ENCODE measurements at regions not wholly inside any gene's neighbourhood (a gene's known extent, or its start where the extent isn't known, plus 50 kb on each side); places are given as distances from the start of the nearest gene placed in this dataset.

- TF ChIP-seq CEBPB (IDR thresholded peaks at IDR 0.05; ENCODE audit: borderline replicate concordance, low read depth, low read length): peak; percentile 59
- no peak for TF ChIP-seq ZNF30 (CRISPR knock-in tag; IDR thresholded peaks at IDR 0.05)
- peak; percentile 42; the same call in 1 of the 2 replicates for TF ChIP-seq SALL1 (CRISPR knock-in tag; IDR thresholded peaks at IDR 0.05)
- TF ChIP-seq MEF2D (CRISPR knock-in tag; IDR thresholded peaks at IDR 0.05): no peak
- peak; percentile 49 for TF ChIP-seq FOXA3 (CRISPR knock-in tag; IDR thresholded peaks at IDR 0.05)
- TF ChIP-seq, protein P1, sequence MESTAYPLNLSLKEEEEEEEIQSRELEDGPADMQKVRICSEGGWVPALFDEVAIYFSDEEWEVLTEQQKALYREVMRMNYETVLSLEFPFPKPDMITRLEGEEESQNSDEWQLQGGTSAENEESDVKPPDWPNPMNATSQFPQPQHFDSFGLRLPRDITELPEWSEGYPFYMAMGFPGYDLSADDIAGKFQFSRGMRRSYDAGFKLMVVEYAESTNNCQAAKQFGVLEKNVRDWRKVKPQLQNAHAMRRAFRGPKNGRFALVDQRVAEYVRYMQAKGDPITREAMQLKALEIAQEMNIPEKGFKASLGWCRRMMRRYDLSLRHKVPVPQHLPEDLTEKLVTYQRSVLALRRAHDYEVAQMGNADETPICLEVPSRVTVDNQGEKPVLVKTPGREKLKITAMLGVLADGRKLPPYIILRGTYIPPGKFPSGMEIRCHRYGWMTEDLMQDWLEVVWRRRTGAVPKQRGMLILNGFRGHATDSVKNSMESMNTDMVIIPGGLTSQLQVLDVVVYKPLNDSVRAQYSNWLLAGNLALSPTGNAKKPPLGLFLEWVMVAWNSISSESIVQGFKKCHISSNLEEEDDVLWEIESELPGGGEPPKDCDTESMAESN (CRISPR knock-in tag; conservative IDR thresholded peaks at IDR 0.05): 0 out of 2 replicates have a peak, but pooled peaks have one; percentile 19
Observed at GRCh38 chr6:47147836-47148344, 105.8 kb upstream of the ADGRF1 start (continued).

GRCh38 chr6:47147175-47147727 is 105.1 kb upstream of the ADGRF1 start:
- Histone ChIP-seq H3K9me3 (ENCODE audit: low read length) (no peaks in the 10 kb centered on the region), H3K4me2 (ENCODE audit: low read depth, low read length) (peak overlapping the region; percentile 71), H3K4me3 (replicated peaks in 1 of 3; ENCODE audit: insufficient read depth in 1 of 3, low read depth in 2 of 3, low read length in 3 of 3) (peak overlapping the region; percentile 2 to 36 (median 25); a peak in 4 of 6 replicates), H3K27me3 (ENCODE audit: control insufficient read depth in 1 of 2, insufficient read depth in 2 of 2, low read length in 2 of 2) (no peaks in the 10 kb centered on the region), H3K4me1 (ENCODE audit: insufficient read depth, low read length) (peaks cover 47% of the 10 kb centered on the region), H3K9ac (ENCODE audit: insufficient read depth, low read depth, low read length) (peak overlapping the region; percentile 46), H2AFZ (ENCODE audit: low read length) (no peak overlapping the region), H3K79me2 (ENCODE audit: insufficient read depth, low read length) (no peaks in the 10 kb centered on the region), H4K20me1 (ENCODE audit: insufficient read depth, low read length) (no peaks in the 10 kb centered on the region), H3K36me3 (replicated peaks in 1 of 2; ENCODE audit: control insufficient read depth in 1 of 2, insufficient read depth in 2 of 2, low read length in 2 of 2) (no peaks in the 10 kb centered on the region), H3K27ac (ENCODE audit: extremely low read length, insufficient read depth, low read length) (no peak overlapping the region)
- DNase-seq (ENCODE audit: low spot score): peak; percentile 50
- CTCF ChIA-PET (ENCODE audit: low intra/inter-chr PET ratio, low total read pairs): interaction anchor here (1.2 kb wide), 1 partner anchor 50 kb away, joined by 3 read pairs; no protein-coding TSS in a partner anchor
- in situ Hi-C loops (cut with HindIII; ENCODE audit: extremely low pct_ligation_motif_present, low pct_unique_long_range_greater_than_20kb) (no loop called here), intact Hi-C loops (cut with micrococcal nuclease; ENCODE audit: unreplicated experiment) (loop anchor here (5.0 kb wide), 1 partner anchor 80 kb away; no protein-coding TSS in a partner anchor)
- peak; percentile 58 for ATAC-seq
- POLR2A ChIA-PET: interaction anchor here (0.9 to 2.0 kb wide), 3 partner anchors 9 to 71 kb away, joined by 3 to 7 read pairs (median 6); no protein-coding TSS in a partner anchor
- no peak for FAIRE-seq
- no TSS peak for BruUV-seq (replicated peaks)
- WGBS (ENCODE audit: low lambda C conversion rate): 3% methylated on average over 5 of the region's 5 CpGs
- 0 out of 2 replicates have a peak, but pooled peaks have one; percentile 21 for TF ChIP-seq YEATS4 (CRISPR knock-in tag; IDR thresholded peaks at IDR 0.05; ENCODE audit: borderline replicate concordance)
- TF ChIP-seq ZNF556 (CRISPR knock-in tag; IDR thresholded peaks at IDR 0.05; ENCODE audit: borderline replicate concordance): 0 out of 2 replicates have a peak, but pooled peaks have one; percentile 7
- no peak for TF ChIP-seq ATF7-NPFF (CRISPR knock-in tag; IDR thresholded peaks at IDR 0.05; ENCODE audit: low read depth)
- TF ChIP-seq TP53 (CRISPR knock-in tag; conservative IDR thresholded peaks at IDR 0.05): no peak
- TF ChIP-seq NFKBIZ (CRISPR knock-in tag; IDR thresholded peaks at IDR 0.05): 0 out of 2 replicates have a peak, but pooled peaks have one; percentile 40
- TF ChIP-seq NFRKB (IDR thresholded peaks at IDR 0.05): no peak
- no peak for TF ChIP-seq BRCA1 (CRISPR knock-in tag; IDR thresholded peaks at IDR 0.05)
- 0 out of 2 replicates have a peak, but pooled peaks have one; percentile 31 for TF ChIP-seq ZNF337 (CRISPR knock-in tag; IDR thresholded peaks at IDR 0.05; ENCODE audit: borderline replicate concordance, low read depth)
- peak; percentile 46; the same call in 1 of the 2 replicates for TF ChIP-seq NFIC (IDR thresholded peaks at IDR 0.05; ENCODE audit: low read length)
- peak; percentile 33; the same call in 1 of the 2 replicates for TF ChIP-seq ZNF12 (CRISPR knock-in tag; IDR thresholded peaks at IDR 0.05)
- no peak for TF ChIP-seq CTCF (CRISPR knock-in tag; IDR thresholded peaks at IDR 0.05)
- no peak for TF ChIP-seq MTA3 (CRISPR knock-in tag; IDR thresholded peaks at IDR 0.05)
- TF ChIP-seq TERF1 (CRISPR knock-in tag; IDR thresholded peaks at IDR 0.05): no peak
- TF ChIP-seq PHF20 (CRISPR knock-in tag; IDR thresholded peaks at IDR 0.05): no peak
